ENCODE measurements at regions not wholly inside any gene's neighbourhood (a gene's known extent, or its start where the extent isn't known, plus 50 kb on each side); places are given as distances from the start of the nearest gene placed in this dataset.

DNA sequence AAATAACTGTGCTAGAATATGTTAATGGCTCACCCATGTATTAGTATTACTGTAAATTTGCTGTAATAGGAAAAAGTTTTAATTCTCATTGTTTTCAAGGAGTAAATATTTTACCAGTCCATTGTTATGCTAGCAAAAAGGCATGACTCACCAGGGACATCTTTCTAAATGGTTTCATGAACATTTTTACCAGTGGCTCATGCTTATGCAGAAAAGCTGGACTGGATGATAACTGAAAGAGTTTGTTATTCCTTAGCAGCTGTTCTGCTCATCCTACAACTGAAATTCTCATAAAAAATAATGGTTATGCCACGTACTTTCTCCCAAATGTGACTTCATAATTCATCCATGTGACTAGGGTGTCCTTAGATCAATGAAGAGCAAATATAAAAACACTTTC, 111.9 kb upstream of the PCDH18 start:
- TF ChIP-seq, protein P1, sequence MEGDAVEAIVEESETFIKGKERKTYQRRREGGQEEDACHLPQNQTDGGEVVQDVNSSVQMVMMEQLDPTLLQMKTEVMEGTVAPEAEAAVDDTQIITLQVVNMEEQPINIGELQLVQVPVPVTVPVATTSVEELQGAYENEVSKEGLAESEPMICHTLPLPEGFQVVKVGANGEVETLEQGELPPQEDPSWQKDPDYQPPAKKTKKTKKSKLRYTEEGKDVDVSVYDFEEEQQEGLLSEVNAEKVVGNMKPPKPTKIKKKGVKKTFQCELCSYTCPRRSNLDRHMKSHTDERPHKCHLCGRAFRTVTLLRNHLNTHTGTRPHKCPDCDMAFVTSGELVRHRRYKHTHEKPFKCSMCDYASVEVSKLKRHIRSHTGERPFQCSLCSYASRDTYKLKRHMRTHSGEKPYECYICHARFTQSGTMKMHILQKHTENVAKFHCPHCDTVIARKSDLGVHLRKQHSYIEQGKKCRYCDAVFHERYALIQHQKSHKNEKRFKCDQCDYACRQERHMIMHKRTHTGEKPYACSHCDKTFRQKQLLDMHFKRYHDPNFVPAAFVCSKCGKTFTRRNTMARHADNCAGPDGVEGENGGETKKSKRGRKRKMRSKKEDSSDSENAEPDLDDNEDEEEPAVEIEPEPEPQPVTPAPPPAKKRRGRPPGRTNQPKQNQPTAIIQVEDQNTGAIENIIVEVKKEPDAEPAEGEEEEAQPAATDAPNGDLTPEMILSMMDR (IDR thresholded peaks at IDR 0.05; ENCODE audit: poor library complexity, severe bottlenecking) = no peak
- TF ChIP-seq POLR2AphosphoS5 (IDR thresholded peaks at IDR 0.05) (no peak), EZH2 (IDR thresholded peaks at IDR 0.05; ENCODE audit: borderline replicate concordance, insufficient read depth, low read length, poor library complexity, severe bottlenecking) (no peak), MXI1 (conservative IDR thresholded peaks at IDR 0.05; ENCODE audit: poor library complexity, severe bottlenecking) (no peak), EP300 (conservative IDR thresholded peaks at IDR 0.05; ENCODE audit: poor library complexity, severe bottlenecking) (no peak), SMC3 (conservative IDR thresholded peaks at IDR 0.05; ENCODE audit: poor library complexity) (no peak), TAF1 (IDR thresholded peaks at IDR 0.05; ENCODE audit: low read depth) (no peak)
- TF ChIP-seq, protein P2, sequence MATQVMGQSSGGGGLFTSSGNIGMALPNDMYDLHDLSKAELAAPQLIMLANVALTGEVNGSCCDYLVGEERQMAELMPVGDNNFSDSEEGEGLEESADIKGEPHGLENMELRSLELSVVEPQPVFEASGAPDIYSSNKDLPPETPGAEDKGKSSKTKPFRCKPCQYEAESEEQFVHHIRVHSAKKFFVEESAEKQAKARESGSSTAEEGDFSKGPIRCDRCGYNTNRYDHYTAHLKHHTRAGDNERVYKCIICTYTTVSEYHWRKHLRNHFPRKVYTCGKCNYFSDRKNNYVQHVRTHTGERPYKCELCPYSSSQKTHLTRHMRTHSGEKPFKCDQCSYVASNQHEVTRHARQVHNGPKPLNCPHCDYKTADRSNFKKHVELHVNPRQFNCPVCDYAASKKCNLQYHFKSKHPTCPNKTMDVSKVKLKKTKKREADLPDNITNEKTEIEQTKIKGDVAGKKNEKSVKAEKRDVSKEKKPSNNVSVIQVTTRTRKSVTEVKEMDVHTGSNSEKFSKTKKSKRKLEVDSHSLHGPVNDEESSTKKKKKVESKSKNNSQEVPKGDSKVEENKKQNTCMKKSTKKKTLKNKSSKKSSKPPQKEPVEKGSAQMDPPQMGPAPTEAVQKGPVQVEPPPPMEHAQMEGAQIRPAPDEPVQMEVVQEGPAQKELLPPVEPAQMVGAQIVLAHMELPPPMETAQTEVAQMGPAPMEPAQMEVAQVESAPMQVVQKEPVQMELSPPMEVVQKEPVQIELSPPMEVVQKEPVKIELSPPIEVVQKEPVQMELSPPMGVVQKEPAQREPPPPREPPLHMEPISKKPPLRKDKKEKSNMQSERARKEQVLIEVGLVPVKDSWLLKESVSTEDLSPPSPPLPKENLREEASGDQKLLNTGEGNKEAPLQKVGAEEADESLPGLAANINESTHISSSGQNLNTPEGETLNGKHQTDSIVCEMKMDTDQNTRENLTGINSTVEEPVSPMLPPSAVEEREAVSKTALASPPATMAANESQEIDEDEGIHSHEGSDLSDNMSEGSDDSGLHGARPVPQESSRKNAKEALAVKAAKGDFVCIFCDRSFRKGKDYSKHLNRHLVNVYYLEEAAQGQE (IDR thresholded peaks at IDR 0.05; ENCODE audit: borderline replicate concordance) = no peak
